Esophagus squamous epithelium (tissue), 4 donors: ENCODE measurements at regions not wholly inside any gene's neighbourhood (a gene's known extent, or its start where the extent isn't known, plus 50 kb on each side); places are given as distances from the start of the nearest gene placed in this dataset.

Experiments used
- POLR2A ChIP-seq, 4 donors: fragments of 450-650 bp; IDR thresholded peaks; one replicate each; pipeline ENCODE4 v1.6.1; 2017; ENCODE audit warnings: antibody characterized with exemption in 4 of 4, mild to moderate bottlenecking in 4 of 4, moderate library complexity in 3 of 4
- TF ChIP-seq, protein P1 (sequence below), 6 experiments: fragments of 450-650 bp in 4 of 6; fragments of 200-600 bp in 2 of 6; sonication (generic) in 2 of 6; IDR thresholded peaks; one replicate each; pipeline ENCODE4 v1.5.1; 2016 to 2019; ENCODE audit warnings: antibody characterized with exemption in 6 of 6, mild to moderate bottlenecking in 4 of 6, moderate library complexity in 4 of 6

- TF ChIP-seq, protein P1, sequence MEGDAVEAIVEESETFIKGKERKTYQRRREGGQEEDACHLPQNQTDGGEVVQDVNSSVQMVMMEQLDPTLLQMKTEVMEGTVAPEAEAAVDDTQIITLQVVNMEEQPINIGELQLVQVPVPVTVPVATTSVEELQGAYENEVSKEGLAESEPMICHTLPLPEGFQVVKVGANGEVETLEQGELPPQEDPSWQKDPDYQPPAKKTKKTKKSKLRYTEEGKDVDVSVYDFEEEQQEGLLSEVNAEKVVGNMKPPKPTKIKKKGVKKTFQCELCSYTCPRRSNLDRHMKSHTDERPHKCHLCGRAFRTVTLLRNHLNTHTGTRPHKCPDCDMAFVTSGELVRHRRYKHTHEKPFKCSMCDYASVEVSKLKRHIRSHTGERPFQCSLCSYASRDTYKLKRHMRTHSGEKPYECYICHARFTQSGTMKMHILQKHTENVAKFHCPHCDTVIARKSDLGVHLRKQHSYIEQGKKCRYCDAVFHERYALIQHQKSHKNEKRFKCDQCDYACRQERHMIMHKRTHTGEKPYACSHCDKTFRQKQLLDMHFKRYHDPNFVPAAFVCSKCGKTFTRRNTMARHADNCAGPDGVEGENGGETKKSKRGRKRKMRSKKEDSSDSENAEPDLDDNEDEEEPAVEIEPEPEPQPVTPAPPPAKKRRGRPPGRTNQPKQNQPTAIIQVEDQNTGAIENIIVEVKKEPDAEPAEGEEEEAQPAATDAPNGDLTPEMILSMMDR (IDR thresholded peaks at IDR 0.05) = no peak
- no peak for TF ChIP-seq POLR2A (IDR thresholded peaks at IDR 0.05)
Measured at GRCh38 chr9:80775971-80776370, 913.4 kb downstream of the TLE1 start.
